ENCODE measurements at regions not wholly inside any gene's neighbourhood (a gene's known extent, or its start where the extent isn't known, plus 50 kb on each side); places are given as distances from the start of the nearest gene placed in this dataset.

GRCh38 chr6:145306489-145306888, 428.8 kb downstream of the EPM2A start:
- DNase-seq = no peak

DNA sequence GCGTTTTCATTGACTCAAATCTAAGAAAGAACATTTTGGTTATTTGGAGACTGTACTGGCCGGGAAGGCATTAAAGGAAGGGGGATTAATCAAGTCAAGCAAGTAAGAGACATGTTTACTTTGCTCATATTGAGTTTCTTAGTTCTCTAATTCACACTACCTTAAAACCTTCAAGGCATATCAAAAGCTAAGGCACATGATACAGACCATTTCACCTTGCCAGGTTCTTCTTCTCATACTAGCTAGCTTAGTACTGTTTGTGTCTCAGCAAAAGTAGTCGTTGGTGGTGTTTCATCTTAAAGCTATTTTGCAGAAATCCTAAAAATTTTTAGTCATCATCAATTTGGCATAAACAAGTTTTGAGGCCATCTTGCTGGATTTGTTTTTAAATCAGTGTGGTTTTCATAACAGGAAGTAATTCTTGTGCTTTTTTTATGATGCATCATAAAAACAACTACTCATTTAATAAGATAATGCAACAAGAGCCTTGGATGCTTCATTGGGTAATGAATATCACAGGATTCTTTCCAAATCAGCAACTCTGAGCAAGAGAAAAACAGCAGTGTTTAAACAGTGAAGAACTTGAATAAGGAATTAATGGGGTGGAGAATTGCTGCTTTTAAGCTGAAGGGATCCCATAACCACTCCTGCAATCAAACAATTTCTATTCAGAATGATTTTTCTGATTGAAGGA, 425.3 kb downstream of the EPM2A start:
- no peak for DNase-seq

- DNase-seq = no peak
Observed at GRCh38 chr6:145312481-145312880, 422.8 kb downstream of the EPM2A start.

- DNase-seq = no peak
Observed at GRCh38 chr6:145313041-145313855, 422.1 kb downstream of the EPM2A start.

DNA sequence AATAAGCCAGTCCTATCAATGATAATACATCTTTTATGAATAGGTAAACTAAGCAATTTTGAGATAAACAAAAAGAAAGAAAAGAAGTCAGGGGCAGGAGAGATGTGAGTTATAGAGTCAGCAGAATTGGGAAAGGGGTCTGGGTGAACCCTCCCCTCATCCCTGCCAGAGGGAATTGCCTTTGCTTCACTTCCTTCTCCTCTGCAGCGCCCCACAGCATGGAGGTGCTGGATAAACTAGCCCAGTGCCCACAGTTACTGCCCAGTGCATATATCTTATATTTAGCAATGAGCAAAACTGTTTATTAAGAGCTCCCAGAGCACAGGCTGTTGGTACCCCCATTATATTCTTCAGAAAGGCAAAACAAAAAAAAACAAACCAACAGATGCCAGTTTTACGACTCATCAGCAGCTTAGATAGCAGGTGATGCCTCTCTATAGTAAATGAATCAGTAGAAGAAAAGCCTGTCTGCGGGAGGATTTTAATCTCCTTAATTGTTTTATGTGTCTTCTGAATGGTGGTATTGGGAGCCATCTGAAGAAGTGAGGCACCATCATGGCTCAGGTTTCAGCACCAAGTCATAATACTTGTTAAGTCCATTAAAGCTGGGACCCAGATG, 419.2 kb downstream of the EPM2A start:
- DNase-seq = no peak

GRCh38 chr6:145318952-145319351, 416.4 kb downstream of the EPM2A start:
- no peak for DNase-seq

- DNase-seq = no peak
Observed at GRCh38 chr6:145319605-145320004, 415.7 kb downstream of the EPM2A start.

GRCh38 chr6:145323646-145324045, 411.7 kb downstream of the EPM2A start:
- DNase-seq = no peak

GRCh38 chr6:145327586-145327985, 407.7 kb downstream of the EPM2A start:
- no peak for DNase-seq

GRCh38 chr6:145329257-145329656, 406.1 kb downstream of the EPM2A start:
- no peak for DNase-seq

- no peak for DNase-seq
Observed at GRCh38 chr6:145331066-145331465, 404.3 kb downstream of the EPM2A start.

DNA sequence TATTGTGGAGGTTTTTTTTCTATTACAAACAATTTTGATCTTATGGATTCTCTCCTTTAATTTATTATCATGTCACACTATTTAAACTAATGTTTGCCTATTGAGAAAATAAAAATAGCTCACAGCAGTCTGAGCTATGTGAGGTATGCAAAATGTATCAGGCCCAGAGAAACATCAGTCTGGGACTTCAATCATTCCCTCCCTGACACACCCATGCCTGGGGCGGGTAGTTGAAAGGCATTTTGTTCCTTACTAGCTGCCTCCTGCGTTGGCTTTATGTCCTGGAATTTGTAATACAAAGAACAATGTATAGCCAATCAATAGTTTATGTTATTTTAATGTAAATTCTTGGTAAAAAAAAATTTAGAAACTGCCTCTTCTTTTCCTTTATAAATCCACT, 403.3 kb downstream of the EPM2A start:
- no peak for DNase-seq

- no peak for DNase-seq
Observed at GRCh38 chr6:145336119-145336518, 399.2 kb downstream of the EPM2A start.

GRCh38 chr6:145339089-145339488, 396.2 kb downstream of the EPM2A start:
- no peak for DNase-seq

DNA sequence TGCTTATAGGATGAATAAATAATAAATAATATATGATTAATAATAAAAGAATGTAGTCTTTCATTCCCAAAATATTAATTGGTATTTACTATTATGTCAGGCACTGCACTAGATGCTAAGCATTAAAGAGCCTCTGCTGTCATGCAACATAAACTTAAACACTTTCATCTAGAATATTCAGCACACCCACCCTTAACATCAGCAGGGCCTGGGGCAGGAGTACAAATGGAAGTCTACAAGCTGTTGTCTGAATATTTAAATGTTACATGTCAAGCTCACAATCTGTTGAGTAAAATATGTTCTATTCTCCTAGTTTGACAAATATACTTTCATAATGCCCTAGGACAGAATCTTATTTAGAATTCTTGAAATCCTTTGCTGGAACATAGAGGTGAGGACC, 395.1 kb downstream of the EPM2A start:
- DNase-seq = no peak

DNA sequence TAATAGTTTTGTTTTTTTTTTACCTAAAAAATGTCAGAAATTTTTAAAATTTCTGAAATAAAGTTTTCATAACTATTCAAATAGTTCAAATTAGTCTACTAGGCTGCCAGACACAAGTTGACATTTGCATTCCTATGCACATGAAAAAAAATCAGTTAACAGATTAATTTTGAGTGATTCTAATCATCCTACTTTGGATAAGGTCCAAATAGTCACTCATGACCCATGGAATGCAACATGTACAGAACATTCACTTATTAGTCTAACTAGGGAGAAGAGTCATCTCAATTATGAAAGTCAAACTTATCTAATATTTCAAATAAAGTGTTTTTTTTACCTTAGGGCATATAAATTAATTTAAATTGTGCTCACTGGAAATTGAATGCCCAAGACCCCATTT, 390.2 kb downstream of the EPM2A start:
- DNase-seq = no peak

GRCh38 chr6:145347216-145347615, 388.1 kb downstream of the EPM2A start:
- no peak for DNase-seq

DNA sequence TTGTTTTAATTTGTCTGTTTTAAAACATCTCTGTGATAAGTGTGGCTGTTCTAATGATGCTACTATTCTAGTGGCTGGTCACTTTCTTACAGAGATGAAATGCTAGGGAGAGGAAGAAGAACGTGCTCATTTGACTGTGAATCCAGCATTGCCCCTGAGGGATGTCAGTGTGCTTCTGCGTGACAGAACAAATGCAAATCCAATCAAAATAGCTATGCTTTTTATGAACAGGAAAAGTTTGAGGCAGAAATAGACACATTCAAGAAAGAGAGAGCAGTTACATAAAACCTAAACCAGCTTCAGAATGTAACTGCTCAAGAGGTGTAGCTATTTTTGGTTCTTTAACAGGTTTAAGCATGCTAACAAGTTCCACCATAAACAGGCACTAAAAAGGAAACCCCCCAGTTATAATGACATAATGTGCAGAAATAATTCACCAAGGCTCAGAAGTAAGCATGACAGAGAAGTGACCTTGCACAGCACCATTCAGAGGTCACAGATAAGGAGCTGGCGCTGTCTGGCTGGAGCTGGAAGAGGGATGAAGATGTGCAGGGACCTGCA, 385.3 kb downstream of the EPM2A start:
- no peak for DNase-seq

GRCh38 chr6:145350928-145351327, 384.4 kb downstream of the EPM2A start:
- no peak for DNase-seq

- no peak for DNase-seq
Observed at GRCh38 chr6:145352382-145353080, 382.8 kb downstream of the EPM2A start.

DNA sequence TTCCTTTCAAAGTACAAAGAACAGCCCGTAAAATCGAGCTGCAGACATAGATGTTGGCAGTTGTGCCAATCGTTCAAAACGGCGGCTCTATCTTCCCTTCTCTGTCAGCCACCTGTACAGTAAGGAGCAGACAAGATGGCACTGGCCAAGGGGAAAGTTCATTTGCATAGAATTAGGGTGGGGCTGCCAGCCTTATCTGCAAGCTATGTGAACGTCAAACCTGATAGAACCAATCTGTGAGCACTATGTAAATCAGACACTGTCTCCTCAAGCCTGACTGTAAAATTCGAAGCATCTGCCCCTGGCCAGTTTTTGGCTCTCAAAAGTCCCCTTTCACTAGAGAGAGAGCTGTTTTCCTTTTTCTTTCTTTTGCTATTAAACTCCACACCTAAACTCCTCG, 374.5 kb downstream of the EPM2A start:
- DNase-seq = no peak

- no peak for DNase-seq
Observed at GRCh38 chr6:145367149-145367548, 368.2 kb downstream of the EPM2A start.

DNA sequence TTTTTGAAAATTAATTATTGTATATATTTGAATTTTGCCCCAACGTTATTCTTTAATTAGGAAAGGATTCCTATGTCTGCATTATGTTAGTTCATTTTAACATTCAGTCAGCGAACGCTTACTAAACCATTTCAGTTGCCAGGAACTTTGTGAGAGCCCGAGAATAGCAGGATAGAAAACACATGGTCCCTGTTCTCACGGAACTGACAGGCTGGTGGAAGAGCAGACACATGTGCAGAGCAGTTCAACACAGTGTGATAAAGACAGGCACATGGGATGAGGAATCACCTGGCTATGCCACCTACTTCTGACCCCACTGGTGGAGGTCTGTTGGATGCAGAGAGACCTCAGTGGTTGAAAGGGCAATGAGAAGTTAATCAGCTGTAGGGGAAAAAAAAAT, 367.2 kb downstream of the EPM2A start:
- no peak for DNase-seq

Data from NCI-H1930 (cell line).